HG03571 (cell line): ENCODE measurements at regions not wholly inside any gene's neighbourhood (a gene's known extent, or its start where the extent isn't known, plus 50 kb on each side); places are given as distances from the start of the nearest gene placed in this dataset.

Experiments
- ATAC-seq: cut with Tn5 transposase; IDR thresholded peaks from one replicate; pipeline ENCODE4 v1.9.1; 2021; ENCODE audit not compliant: unreplicated experiment

GRCh38 chr1:193666485-193667083 lies 480.2 kb upstream of the B3GALT2 start:
- no peak for ATAC-seq

GRCh38 chr1:193663965-193664364 lies 477.6 kb upstream of the B3GALT2 start:
- ATAC-seq = no peak

- ATAC-seq = no peak
Measured at GRCh38 chr1:193662030-193662429, 475.6 kb upstream of the B3GALT2 start.

GRCh38 chr1:193661385-193661784 lies 475.0 kb upstream of the B3GALT2 start:
- ATAC-seq = no peak

- no peak for ATAC-seq
Measured at GRCh38 chr1:193660428-193660827, 474.0 kb upstream of the B3GALT2 start.

GRCh38 chr1:193658691-193659090 lies 472.3 kb upstream of the B3GALT2 start:
- ATAC-seq = no peak

GRCh38 chr1:193658081-193658480 lies 471.7 kb upstream of the B3GALT2 start:
- ATAC-seq = no peak

- ATAC-seq = no peak
Measured at GRCh38 chr1:193657552-193657951, 471.1 kb upstream of the B3GALT2 start.

- no peak for ATAC-seq
Measured at GRCh38 chr1:193656841-193657240, 470.4 kb upstream of the B3GALT2 start.

- ATAC-seq = no peak
Measured at GRCh38 chr1:193654951-193655735, 468.7 kb upstream of the B3GALT2 start.

GRCh38 chr1:193649587-193649986 lies 463.2 kb upstream of the B3GALT2 start:
- ATAC-seq = no peak

GRCh38 chr1:193634876-193635275 lies 448.5 kb upstream of the B3GALT2 start:
- ATAC-seq = no peak

- ATAC-seq = no peak
Measured at GRCh38 chr1:193634470-193634869, 448.1 kb upstream of the B3GALT2 start.

- ATAC-seq = no peak
Measured at GRCh38 chr1:193633991-193634390, 447.6 kb upstream of the B3GALT2 start.

- ATAC-seq = no peak
Measured at GRCh38 chr1:193633093-193633492, 446.7 kb upstream of the B3GALT2 start.

GRCh38 chr1:193631306-193631705 lies 444.9 kb upstream of the B3GALT2 start:
- ATAC-seq = no peak

GRCh38 chr1:193629875-193630274 lies 443.5 kb upstream of the B3GALT2 start:
- no peak for ATAC-seq

- ATAC-seq = no peak
Measured at GRCh38 chr1:193626695-193627094, 440.3 kb upstream of the B3GALT2 start.

GRCh38 chr1:193625255-193625654 lies 438.8 kb upstream of the B3GALT2 start:
- no peak for ATAC-seq

GRCh38 chr1:193619911-193620310 lies 433.5 kb upstream of the B3GALT2 start:
- ATAC-seq = no peak

GRCh38 chr1:193614817-193615216 lies 428.4 kb upstream of the B3GALT2 start:
- ATAC-seq = no peak

GRCh38 chr1:193614275-193614674 lies 427.9 kb upstream of the B3GALT2 start:
- ATAC-seq = no peak

GRCh38 chr1:193613041-193613440 lies 426.6 kb upstream of the B3GALT2 start:
- no peak for ATAC-seq
